ENCODE measurements at regions not wholly inside any gene's neighbourhood (a gene's known extent, or its start where the extent isn't known, plus 50 kb on each side); places are given as distances from the start of the nearest gene placed in this dataset.
A peak's percentile ranks its signal among the peaks of the same experiment; 100 is the strongest.
"Not testable (repeated sequence)": the region's sequence is repeated elsewhere in the genome, so short reads cannot be mapped to it uniquely, and the experiment has no call there.

- peak; percentile 97 to 99 (median 98) for DNase-seq (ENCODE audit: low read depth in 3 of 3)
These were observed 5393.1 kb upstream of the TPTE start for GRCh38 chr21:5128261-5128660.

- DNase-seq (ENCODE audit: low read depth in 3 of 3) = not testable (repeated sequence)
These were observed 5387.6 kb upstream of the TPTE start for GRCh38 chr21:5133824-5134223.

- DNase-seq (ENCODE audit: low read depth in 3 of 3) = not testable (repeated sequence)
These were observed 5385.0 kb upstream of the TPTE start for GRCh38 chr21:5136406-5136805.

GRCh38 chr21:5137006-5137405 lies 5384.4 kb upstream of the TPTE start:
- DNase-seq (ENCODE audit: low read depth in 3 of 3) = not testable (repeated sequence)

- DNase-seq (ENCODE audit: low read depth in 3 of 3) = not testable (repeated sequence)
These were observed 5382.7 kb upstream of the TPTE start for GRCh38 chr21:5138687-5139086.

- DNase-seq (ENCODE audit: low read depth in 3 of 3) = not testable (repeated sequence)
These were observed 5381.9 kb upstream of the TPTE start for GRCh38 chr21:5139528-5139927.

GRCh38 chr21:5143011-5143410 lies 5378.4 kb upstream of the TPTE start:
- DNase-seq (ENCODE audit: low read depth in 3 of 3) = not testable (repeated sequence)

GRCh38 chr21:5144731-5145130 lies 5376.7 kb upstream of the TPTE start:
- DNase-seq (ENCODE audit: low read depth in 3 of 3) = not testable (repeated sequence)

- not testable (repeated sequence) for DNase-seq (ENCODE audit: low read depth in 3 of 3)
These were observed 5373.7 kb upstream of the TPTE start for GRCh38 chr21:5147685-5148084.

GRCh38 chr21:5149222-5149621 lies 5372.2 kb upstream of the TPTE start:
- not testable (repeated sequence) for DNase-seq (ENCODE audit: low read depth in 3 of 3)

- not testable (repeated sequence) for DNase-seq (ENCODE audit: low read depth in 3 of 3)
These were observed 5367.3 kb upstream of the TPTE start for GRCh38 chr21:5153842-5154640.

- DNase-seq (ENCODE audit: low read depth in 3 of 3) = peak; percentile 70 to 86 (median 73)
These were observed 5366.8 kb upstream of the TPTE start for GRCh38 chr21:5154641-5154982.

- DNase-seq (ENCODE audit: low read depth in 3 of 3) = not testable (repeated sequence)
These were observed 5358.4 kb upstream of the TPTE start for GRCh38 chr21:5162693-5163574.

GRCh38 chr21:5165829-5166228 lies 5355.6 kb upstream of the TPTE start:
- DNase-seq (ENCODE audit: low read depth in 3 of 3) = not testable (repeated sequence)

All from stimulated activated CD4-positive, alpha-beta T cell treated with anti-CD3 and anti-CD28 coated beads, TNF-alpha, amount 100 ng/mL, for 4 hours (primary cell).